GM19239 (cell line): ENCODE measurements at regions not wholly inside any gene's neighbourhood (a gene's known extent, or its start where the extent isn't known, plus 50 kb on each side); places are given as distances from the start of the nearest gene placed in this dataset.
"Not testable (repeated sequence)": the region's sequence is repeated elsewhere in the genome, so short reads cannot be mapped to it uniquely, and the experiment has no call there.

ENCODE experiments used
- DNase-seq: peaks from one replicate; pipeline ENCODE4 v3.0.0; 2011; ENCODE audit warnings: low spot score; ENCODE audit not compliant: insufficient read length
- FAIRE-seq: peaks from 2 replicates; lab custom pipeline; 2011; peaks lifted over from hg19 to GRCh38; lab: Jason Lieb, UNC

DNA sequence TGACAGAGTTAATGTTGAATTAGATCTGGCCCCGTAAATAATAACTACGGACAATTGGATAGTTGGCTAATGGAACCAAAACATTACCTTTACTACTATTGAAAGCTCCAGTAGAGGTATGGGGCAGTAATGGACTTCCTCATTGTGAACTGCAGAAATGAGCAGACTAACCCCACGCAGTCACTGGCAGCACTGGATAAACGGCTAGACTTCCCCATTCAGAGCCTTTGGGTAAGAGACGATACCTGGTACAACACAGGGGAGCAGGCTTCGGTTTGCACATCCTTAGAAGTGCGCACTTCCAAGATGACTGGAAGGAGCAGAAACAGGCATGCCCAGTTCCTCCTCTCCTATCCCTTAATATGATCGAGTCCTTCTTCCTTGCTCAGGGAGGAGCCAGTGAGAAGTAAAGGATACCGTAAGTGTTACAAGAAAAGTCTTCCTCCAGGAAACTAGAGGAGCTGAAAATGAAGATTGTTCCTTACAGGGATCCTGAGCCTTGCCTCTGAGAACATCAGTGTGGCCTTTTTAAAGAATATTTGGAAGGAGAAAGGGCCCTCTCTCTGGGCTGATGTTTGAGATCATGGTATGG, 100.5 kb upstream of the NECTIN3 start:
- FAIRE-seq (no peak), DNase-seq (no peak)

DNA sequence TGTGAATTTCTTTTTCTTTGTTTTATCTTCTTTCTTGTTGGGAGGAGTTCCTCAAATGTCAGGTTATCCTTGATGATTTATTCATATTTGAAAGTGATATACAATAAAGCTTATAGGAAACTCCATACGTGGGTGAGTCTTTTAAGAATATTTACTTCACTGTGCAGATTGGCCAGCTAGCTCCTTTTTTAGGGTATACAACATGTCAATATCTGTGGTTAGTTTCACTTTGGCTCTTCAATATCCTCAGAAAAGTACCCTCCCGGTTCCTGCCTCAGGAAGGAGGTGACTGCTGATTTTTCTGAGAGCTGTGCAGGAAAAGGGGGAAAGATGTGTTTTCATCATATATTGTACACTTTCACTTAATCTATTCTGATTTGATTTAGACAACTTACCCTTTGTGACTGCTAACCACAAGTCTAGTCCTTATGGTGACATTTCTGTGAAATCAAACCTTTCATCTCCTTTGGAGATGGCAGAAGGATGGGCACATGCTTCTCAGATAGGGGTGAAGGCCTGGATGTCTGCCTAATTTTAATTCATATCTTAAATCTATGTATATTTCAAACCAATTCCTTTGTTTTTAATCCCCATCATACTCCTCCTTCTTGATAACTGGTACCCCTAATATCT, 98.2 kb upstream of the NECTIN3 start:
- DNase-seq (no peak), FAIRE-seq (no peak)

DNA sequence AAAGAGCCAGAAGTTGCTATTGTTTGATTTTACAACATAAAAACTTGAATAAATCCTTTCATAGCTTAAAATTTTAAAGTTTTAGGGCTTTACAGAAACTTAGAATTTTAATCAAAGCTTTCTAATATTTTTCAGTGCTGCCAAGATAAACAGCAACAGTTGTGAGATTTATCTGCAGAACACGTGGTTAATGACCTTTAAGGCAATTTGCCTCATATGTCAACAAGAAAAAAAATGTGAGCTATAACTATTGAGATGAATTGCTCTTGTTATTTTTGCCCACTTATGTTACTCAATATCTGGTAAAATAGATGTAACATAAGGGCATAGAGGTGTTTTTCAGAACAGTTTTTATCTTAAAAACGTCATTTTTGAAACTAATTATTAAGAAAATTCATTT, 96.7 kb upstream of the NECTIN3 start:
- DNase-seq (no peak), FAIRE-seq (no peak)

DNA sequence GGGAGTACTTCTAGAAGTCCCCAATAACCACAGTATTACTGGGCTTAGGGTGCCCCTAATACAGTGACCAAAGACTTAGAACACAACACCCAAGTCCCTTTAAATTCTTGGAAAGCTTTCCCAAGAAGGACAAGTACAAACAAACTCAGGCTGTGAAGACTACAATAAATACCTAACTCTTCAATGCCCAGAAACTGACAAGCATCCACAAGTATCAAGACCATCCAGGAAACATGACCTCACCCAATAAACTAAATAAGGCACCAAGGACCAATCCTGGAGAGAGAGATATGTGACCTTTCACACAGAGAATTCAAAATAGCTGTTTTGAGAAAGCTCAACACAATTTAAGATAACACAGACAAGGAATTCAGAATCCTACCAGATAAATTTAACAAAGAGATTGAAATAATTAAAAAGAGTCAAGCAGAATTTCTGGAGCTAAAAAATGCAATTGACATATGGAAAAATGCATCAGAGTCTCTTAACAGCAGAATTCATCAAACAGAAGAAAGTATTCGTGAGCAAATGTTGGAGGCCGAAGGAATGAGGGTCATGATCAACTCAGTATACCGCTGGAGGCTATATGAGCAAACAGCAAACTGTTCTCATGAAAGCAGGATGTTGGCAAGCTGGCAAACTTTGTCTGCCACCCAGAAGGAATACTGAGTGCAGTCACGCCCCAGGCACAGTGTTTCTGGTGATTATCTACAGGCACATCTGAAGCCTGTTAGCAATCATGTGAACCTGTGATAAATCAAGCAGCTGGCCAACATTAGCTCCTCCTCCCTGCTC, 87.0 kb upstream of the NECTIN3 start:
- FAIRE-seq (no peak), DNase-seq (no peak)

DNA sequence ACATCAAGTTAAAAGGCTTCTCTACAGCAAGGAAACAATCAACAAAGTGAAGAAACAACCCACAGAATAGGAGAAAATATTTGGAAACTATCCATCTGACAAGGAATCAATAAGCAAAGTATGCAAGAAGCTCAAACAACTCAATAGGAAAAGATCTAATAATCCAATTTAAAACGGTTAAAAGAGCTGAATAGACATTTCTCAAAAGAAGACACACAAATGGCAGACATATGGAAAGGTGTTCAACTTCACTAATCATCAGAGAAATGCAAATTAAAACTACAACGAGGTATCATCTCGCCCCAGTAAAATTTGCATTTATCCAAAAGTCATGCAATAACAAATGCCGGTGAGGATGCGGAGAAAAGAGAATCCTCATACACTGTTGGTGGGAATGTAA, 82.2 kb upstream of the NECTIN3 start:
- DNase-seq (no peak), FAIRE-seq (no peak)

DNA sequence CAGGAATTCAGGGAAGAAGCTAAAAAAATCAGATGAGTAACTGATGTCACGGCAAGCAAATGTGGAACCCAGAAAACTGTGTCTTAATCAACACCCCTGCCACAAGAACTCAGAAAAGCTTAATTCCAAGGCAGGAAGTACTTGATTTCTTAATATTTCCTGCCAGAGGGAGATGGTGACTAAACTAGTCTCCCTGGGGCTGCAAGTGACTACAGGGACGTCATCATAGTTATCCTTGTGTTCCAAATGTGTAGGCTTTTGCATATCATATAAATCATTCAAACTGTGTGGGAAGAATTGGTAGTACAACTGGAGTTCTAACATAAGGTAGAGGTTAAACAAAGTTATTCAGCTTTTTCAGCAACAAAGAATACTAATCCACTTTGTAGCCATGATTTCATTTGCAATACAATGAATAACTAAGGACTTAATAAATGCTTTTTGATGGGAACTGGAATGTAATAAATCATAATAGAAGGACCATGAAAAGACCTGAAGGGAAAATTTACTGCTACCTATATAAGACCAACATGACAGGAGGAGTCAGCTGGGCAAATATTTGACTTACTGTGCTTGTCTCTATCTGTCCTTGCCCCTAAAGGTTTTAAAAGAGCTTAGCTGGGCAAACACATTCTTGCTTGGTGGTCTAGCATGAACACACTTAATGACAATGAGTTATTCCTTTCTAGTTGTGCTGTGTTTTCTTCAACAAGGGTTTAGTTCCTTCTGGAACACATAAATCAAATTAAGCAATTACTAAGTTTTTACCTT, 76.0 kb upstream of the NECTIN3 start:
- DNase-seq (no peak), FAIRE-seq (no peak)

DNA sequence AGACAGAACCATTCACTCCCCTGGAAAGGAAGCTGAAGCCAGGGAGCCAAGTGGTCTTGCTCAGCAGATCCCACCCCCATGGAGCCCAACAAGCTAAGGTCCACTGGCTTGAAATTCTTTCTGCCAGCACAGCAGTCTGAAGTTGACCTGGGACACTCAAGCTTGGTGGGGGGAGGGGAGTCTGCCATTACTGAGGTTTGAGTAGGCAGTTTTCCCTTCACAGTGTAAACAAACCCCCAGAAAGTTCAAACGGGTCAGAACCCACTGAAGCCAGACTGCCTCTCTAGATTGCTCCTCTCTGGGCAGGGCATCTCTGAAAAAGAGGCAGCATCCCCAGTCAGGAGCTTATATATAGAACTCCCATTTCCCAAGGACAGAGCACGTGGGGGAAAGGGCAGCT, 72.8 kb upstream of the NECTIN3 start:
- not testable (repeated sequence) for DNase-seq, FAIRE-seq

DNA sequence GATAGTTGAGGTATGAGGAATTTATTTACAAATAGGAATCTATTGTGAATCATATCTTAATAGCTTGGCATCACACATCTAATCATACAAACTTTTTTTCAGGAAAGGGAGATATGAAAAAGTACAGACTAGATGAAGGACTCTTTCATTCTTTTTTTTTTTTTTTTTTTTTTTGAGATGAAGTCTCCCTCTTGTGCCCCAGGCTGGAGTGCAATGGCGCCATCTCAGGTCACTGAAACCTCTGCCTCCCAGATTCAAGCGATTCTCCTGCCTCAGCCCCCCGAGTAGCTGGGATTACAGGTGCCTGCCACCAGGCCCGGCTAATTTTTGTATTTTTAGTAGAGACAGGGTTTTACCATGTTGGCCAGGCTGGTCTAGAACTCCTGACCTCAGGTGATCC, 65.1 kb upstream of the NECTIN3 start:
- DNase-seq, FAIRE-seq: not testable (repeated sequence)

DNA sequence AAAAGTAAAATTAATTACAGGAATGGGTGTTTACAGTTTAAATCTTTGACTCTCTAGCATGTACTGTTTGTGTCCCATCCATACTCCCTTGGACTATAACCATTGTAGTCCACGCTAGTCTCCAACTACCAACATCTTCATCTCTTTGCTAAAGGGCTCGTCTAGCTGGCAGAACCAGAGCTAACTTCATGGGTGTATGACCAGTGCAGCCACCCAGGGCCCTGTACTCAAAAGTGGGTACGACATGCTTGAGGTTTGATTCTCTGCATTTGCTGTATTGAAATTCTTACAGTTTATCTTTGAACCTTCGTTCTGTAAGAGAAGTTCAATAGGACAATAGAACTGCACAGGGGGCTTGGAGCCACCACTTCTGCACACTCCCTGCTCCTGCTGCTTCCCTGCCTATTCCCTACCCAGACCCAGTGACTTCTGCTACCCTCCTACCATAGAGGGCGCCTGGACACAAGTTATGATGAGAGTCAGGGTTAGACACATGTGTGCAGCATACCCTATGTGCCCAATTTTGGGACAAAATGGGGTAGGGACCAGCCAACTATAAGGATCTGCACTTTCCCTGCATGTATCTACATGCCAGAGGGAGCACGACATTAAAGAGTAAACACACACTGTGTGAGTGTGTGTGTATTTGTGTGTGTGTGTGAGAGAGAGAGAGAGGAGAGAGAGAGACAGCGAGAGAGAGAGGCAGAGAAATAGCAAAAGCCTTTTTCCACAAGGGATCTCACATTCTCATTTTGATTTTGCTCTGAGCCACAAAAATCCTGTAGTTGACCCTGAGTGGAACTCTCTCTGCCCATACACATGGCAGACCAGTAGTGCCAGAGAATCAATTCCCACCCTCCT, 59.0 kb upstream of the NECTIN3 start:
- DNase-seq (no peak), FAIRE-seq (no peak)
